Subcutaneous abdominal adipose tissue (tissue), 5 donors: ENCODE measurements at regions not wholly inside any gene's neighbourhood (a gene's known extent, or its start where the extent isn't known, plus 50 kb on each side); places are given as distances from the start of the nearest gene placed in this dataset.

Experiments used
- H3K27ac ChIP-seq: one replicate; pipeline ENCODE4 v1.7.0; 2013; ENCODE audit warnings: low read depth, mild to moderate bottlenecking, inconsistent platforms, low read length, moderate library complexity
- H3K27me3 ChIP-seq, 5 donors: one replicate each; pipeline ENCODE4 v1.7.0; 2013; ENCODE audit warnings: low read length in 5 of 5, inconsistent platforms in 1 of 5; ENCODE audit not compliant: control insufficient read depth in 5 of 5, insufficient read depth in 4 of 5
- H3K36me3 ChIP-seq, 5 donors: one replicate each; pipeline ENCODE4 v1.7.0; 2013; ENCODE audit warnings: low read length in 5 of 5; ENCODE audit not compliant: control insufficient read depth in 5 of 5, insufficient read depth in 5 of 5
- H3K4me1 ChIP-seq, 5 donors: one replicate each; pipeline ENCODE4 v1.7.0; 2013; ENCODE audit warnings: low read length in 5 of 5, mild to moderate bottlenecking in 3 of 5, moderate library complexity in 1 of 5; ENCODE audit not compliant: control insufficient read depth in 5 of 5, insufficient read depth in 5 of 5
- H3K4me3 ChIP-seq, 5 donors: one replicate each; pipeline ENCODE4 v1.7.0; 2013; ENCODE audit warnings: low read length in 5 of 5, low read depth in 1 of 5
- H3K9ac ChIP-seq, 5 donors: one replicate each; pipeline ENCODE4 v1.7.0; 2013; ENCODE audit warnings: low read length in 5 of 5, mild to moderate bottlenecking in 4 of 5, moderate library complexity in 3 of 5
- H3K9me3 ChIP-seq, 5 donors: one replicate each; pipeline ENCODE4 v1.7.0; 2013; ENCODE audit warnings: low read length in 5 of 5; ENCODE audit not compliant: control insufficient read depth in 5 of 5
- donor health status: healthy.
- donor health status: healthy.
- donor health status: healthy.
- donor health status: healthy.
- donor health status: healthy.

DNA sequence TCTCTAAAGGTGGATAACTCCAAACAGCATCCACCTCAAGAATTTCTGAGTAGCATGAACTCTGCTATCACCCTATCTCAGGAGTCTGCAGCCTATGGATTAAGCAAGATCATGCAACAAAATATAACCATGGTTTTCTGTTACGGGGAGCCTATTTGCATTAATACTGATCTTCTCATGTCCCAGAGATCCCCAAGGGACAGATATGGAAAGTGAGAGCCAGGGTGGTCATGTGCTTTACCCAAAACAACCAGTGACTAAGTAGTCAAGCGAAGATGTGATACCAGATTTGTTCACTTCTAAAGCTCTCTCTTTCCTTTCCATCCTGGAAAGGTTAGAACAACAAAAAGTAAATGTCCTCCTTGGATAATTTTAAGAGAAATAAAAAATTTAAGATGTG lies 125.1 kb downstream of the PRRX1 start:
- H3K9ac ChIP-seq: no peak overlapping the region

GRCh38 chr1:170790175-170790574 lies 126.2 kb downstream of the PRRX1 start:
- H3K4me3 ChIP-seq: no peak overlapping the region
- no peaks in the 10 kb centered on the region for H3K9me3 ChIP-seq
- H3K36me3 ChIP-seq: no peaks in the 10 kb centered on the region
- H3K9ac ChIP-seq: no peak overlapping the region
- H3K4me1 ChIP-seq: no peaks in the 10 kb centered on the region
- H3K27ac ChIP-seq: no peak overlapping the region
- H3K27me3 ChIP-seq: no peaks in the 10 kb centered on the region

More for the DNA sequence above, 125.1 kb downstream of the PRRX1 start:
- Histone ChIP-seq H3K36me3 (no peaks in the 10 kb centered on the region), H3K27me3 (no peaks in the 10 kb centered on the region), H3K9me3 (no peaks in the 10 kb centered on the region), H3K4me1 (no peaks in the 10 kb centered on the region), H3K27ac (no peak overlapping the region), H3K4me3 (no peak overlapping the region)

- Histone ChIP-seq H3K4me1 (no peaks in the 10 kb centered on the region), H3K36me3 (no peaks in the 10 kb centered on the region), H3K9me3 (no peaks in the 10 kb centered on the region), H3K9ac (no peak overlapping the region), H3K27me3 (no peaks in the 10 kb centered on the region), H3K4me3 (no peak overlapping the region), H3K27ac (no peak overlapping the region)
Observed at GRCh38 chr1:170790651-170791071, 126.7 kb downstream of the PRRX1 start.

- Histone ChIP-seq H3K27me3 (no peaks in the 10 kb centered on the region), H3K36me3 (no peaks in the 10 kb centered on the region), H3K4me3 (no peak overlapping the region), H3K9ac (no peak overlapping the region), H3K4me1 (no peaks in the 10 kb centered on the region), H3K27ac (no peak overlapping the region), H3K9me3 (no peaks in the 10 kb centered on the region)
Observed at GRCh38 chr1:170791941-170792340, 128.0 kb downstream of the PRRX1 start.

GRCh38 chr1:170800265-170800664 lies 135.1 kb upstream of the MROH9 start:
- Histone ChIP-seq H3K4me1 (no peaks in the 10 kb centered on the region), H3K4me3 (no peak overlapping the region), H3K27ac (no peak overlapping the region), H3K9ac (no peak overlapping the region), H3K9me3 (no peaks in the 10 kb centered on the region), H3K27me3 (no peaks in the 10 kb centered on the region), H3K36me3 (no peaks in the 10 kb centered on the region)

- H3K27ac ChIP-seq: no peak overlapping the region
- no peaks in the 10 kb centered on the region for H3K4me1 ChIP-seq
- no peak overlapping the region for H3K4me3 ChIP-seq
- no peaks in the 10 kb centered on the region for H3K9me3 ChIP-seq
- no peak overlapping the region for H3K9ac ChIP-seq
- H3K36me3 ChIP-seq: no peaks in the 10 kb centered on the region
- no peaks in the 10 kb centered on the region for H3K27me3 ChIP-seq
Observed at GRCh38 chr1:170800812-170801211, 134.5 kb upstream of the MROH9 start.

GRCh38 chr1:170803711-170804110 lies 131.6 kb upstream of the MROH9 start:
- Histone ChIP-seq H3K9ac (no peak overlapping the region), H3K4me3 (no peak overlapping the region), H3K9me3 (no peaks in the 10 kb centered on the region), H3K27me3 (no peaks in the 10 kb centered on the region), H3K4me1 (no peaks in the 10 kb centered on the region), H3K36me3 (no peaks in the 10 kb centered on the region), H3K27ac (no peak overlapping the region)

DNA sequence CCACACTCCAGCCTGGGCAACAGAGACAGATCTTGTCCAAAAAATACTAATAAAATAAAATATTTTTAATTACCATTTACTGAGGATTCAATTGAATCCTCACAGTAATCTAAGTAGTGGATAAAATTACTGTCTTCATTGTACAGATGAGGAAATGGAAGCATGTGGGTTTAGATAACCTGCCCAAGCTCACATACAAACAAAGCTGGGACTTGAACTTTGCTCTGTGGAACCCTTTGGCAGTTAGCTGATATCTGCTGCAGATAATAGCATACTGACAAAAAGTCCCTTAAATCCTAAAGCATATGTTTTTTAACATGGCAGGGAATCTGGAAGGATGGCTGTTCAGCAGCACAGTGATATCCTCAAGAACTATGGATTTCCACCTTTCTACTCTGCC lies 130.9 kb upstream of the MROH9 start:
- Histone ChIP-seq H3K4me3 (no peak overlapping the region), H3K27ac (no peak overlapping the region), H3K27me3 (no peaks in the 10 kb centered on the region), H3K9ac (no peak overlapping the region), H3K4me1 (no peaks in the 10 kb centered on the region), H3K9me3 (no peaks in the 10 kb centered on the region), H3K36me3 (no peaks in the 10 kb centered on the region)

DNA sequence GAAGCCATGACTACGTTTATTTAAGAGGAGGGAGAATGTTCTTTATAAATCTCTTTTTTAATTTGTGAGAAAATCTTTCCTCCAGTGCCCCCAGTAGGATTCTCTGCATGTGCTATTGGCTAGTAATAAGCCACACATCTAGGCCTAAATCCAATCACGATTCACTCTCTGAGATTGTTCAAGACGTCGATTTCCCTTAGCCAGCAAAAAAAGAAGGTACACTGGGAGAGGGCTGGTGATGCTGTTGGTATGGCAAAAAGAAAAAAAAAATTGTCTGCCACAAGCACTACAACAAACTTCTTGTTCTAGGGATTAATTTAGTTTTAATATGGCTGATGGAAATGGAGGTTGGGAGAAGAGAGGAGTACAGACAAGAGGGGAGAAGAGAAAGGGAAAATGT lies 130.5 kb upstream of the MROH9 start:
- no peak overlapping the region for H3K4me3 ChIP-seq
- H3K27ac ChIP-seq: no peak overlapping the region
- no peaks in the 10 kb centered on the region for H3K27me3 ChIP-seq
- no peaks in the 10 kb centered on the region for H3K4me1 ChIP-seq
- no peaks in the 10 kb centered on the region for H3K9me3 ChIP-seq
- H3K9ac ChIP-seq: no peak overlapping the region
- no peaks in the 10 kb centered on the region for H3K36me3 ChIP-seq

- H3K27ac ChIP-seq: no peak overlapping the region
- no peaks in the 10 kb centered on the region for H3K4me1 ChIP-seq
- no peak overlapping the region for H3K9ac ChIP-seq
- H3K4me3 ChIP-seq: no peak overlapping the region
- H3K27me3 ChIP-seq: no peaks in the 10 kb centered on the region
- H3K36me3 ChIP-seq: no peaks in the 10 kb centered on the region
- H3K9me3 ChIP-seq: no peaks in the 10 kb centered on the region
Observed at GRCh38 chr1:170806961-170807360, 128.4 kb upstream of the MROH9 start.

DNA sequence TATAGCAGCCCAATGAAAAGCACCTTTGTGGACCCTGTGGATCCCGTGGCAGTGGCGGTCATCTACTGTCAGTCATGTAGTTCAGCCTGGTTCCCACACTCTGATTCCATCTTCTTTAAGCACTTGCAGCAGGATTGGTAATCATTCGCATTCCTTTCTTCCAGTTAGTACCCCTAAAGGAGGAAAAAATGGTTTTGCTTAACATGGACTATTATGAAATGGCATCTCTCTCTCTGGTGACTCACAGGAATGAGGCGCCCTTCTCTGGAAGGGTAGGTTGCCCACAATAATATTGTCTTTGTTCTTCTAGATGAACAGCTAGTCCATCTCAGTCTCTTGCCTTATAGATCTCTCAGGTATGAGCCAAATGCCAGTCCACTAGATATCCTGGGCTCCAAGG lies 127.9 kb upstream of the MROH9 start:
- no peak overlapping the region for H3K4me3 ChIP-seq
- no peaks in the 10 kb centered on the region for H3K9me3 ChIP-seq
- H3K36me3 ChIP-seq: no peaks in the 10 kb centered on the region
- H3K27ac ChIP-seq: no peak overlapping the region
- H3K27me3 ChIP-seq: no peaks in the 10 kb centered on the region
- H3K9ac ChIP-seq: no peak overlapping the region
- H3K4me1 ChIP-seq: no peaks in the 10 kb centered on the region
